Adrenal gland (tissue), 5 donors: ENCODE measurements at regions not wholly inside any gene's neighbourhood (a gene's known extent, or its start where the extent isn't known, plus 50 kb on each side); places are given as distances from the start of the nearest gene placed in this dataset.

ENCODE experiments used
- POLR2A ChIP-seq, 2 donors: fragments of 450-650 bp; IDR thresholded peaks; one replicate each; pipeline ENCODE4 v1.6.1; 2017; ENCODE audit warnings: antibody characterized with exemption in 2 of 2, mild to moderate bottlenecking in 2 of 2, moderate library complexity in 1 of 2
- TF ChIP-seq, protein P1 (sequence below), 6 experiments: fragments of 450-650 bp in 4 of 6; fragments of 200-600 bp in 2 of 6; sonication (generic) in 1 of 6; IDR thresholded peaks; 1 replicate in 5 of 6; 2 replicates in 1 of 6; pipeline versions ENCODE4 v1.5.1 to v1.8.0; 2016 to 2021; ENCODE audit warnings: antibody characterized with exemption in 6 of 6, mild to moderate bottlenecking in 2 of 6, moderate library complexity in 1 of 6
- donor health status: DM: no; HTN: no; CAD: no.

DNA sequence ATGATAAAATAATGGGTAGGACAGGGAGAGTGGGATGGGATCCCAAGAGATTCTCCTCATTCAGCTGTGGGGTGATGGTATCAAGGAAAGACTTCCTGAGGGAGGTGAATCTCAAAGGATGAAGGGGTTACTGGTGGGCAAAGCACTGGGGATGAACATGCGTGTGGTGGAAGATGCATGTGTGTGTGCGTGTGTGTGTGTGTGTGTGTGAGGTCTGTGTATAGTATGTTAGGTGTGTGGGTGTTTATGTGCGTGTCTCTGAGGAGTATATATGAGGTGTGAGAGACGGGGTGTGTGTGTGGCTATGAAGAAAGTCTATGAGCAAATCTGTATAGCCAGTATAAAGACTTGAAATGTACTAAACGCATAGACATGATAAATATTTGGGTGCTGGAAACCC, 220.0 kb upstream of the MYLIP start:
- TF ChIP-seq, protein P1, sequence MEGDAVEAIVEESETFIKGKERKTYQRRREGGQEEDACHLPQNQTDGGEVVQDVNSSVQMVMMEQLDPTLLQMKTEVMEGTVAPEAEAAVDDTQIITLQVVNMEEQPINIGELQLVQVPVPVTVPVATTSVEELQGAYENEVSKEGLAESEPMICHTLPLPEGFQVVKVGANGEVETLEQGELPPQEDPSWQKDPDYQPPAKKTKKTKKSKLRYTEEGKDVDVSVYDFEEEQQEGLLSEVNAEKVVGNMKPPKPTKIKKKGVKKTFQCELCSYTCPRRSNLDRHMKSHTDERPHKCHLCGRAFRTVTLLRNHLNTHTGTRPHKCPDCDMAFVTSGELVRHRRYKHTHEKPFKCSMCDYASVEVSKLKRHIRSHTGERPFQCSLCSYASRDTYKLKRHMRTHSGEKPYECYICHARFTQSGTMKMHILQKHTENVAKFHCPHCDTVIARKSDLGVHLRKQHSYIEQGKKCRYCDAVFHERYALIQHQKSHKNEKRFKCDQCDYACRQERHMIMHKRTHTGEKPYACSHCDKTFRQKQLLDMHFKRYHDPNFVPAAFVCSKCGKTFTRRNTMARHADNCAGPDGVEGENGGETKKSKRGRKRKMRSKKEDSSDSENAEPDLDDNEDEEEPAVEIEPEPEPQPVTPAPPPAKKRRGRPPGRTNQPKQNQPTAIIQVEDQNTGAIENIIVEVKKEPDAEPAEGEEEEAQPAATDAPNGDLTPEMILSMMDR (IDR thresholded peaks at IDR 0.05): no peak
- TF ChIP-seq POLR2A (IDR thresholded peaks at IDR 0.05): no peak
